Cardiac muscle cell (in vitro differentiated cells and primary cell): ENCODE measurements at regions not wholly inside any gene's neighbourhood (a gene's known extent, or its start where the extent isn't known, plus 50 kb on each side); places are given as distances from the start of the nearest gene placed in this dataset.

Source experiments
- DNase-seq, 2 donors: peaks; one replicate each; pipeline versions ENCODE4 v3.0.0 to v3.0.0-alpha.2; 2010 to 2017; ENCODE audit warnings: low read depth in 1 of 2, low spot score in 1 of 2
- H3K27ac ChIP-seq: fragments of 200-600 bp; sonication (generic); 2 replicates; pipeline ENCODE4 v1.5.1; 2016
- H3K27me3 ChIP-seq: fragments of 200-600 bp; sonication (generic); 2 replicates; pipeline ENCODE4 v1.6.0; 2016; ENCODE audit warnings: control low read depth
- H3K36me3 ChIP-seq: fragments of 200-600 bp; sonication (generic); 2 replicates; pipeline ENCODE4 v1.5.1; 2016; ENCODE audit warnings: control low read depth
- H3K4me1 ChIP-seq: fragments of 200-600 bp; sonication (generic); 2 replicates; pipeline ENCODE4 v1.8.1; 2017; ENCODE audit warnings: low read depth, mild to moderate bottlenecking, mixed run types
- H3K4me3 ChIP-seq: fragments of 200-600 bp; sonication (generic); 2 replicates; pipeline ENCODE4 v1.5.1; 2016; ENCODE audit warnings: mild to moderate bottlenecking
- H3K9me3 ChIP-seq: fragments of 200-600 bp; sonication (generic); 2 replicates; pipeline ENCODE4 v1.5.1; 2017; ENCODE audit warnings: low read depth, mild to moderate bottlenecking, control low read depth
- CTCF ChIP-seq: IDR thresholded peaks from 2 replicates; pipeline ENCODE4 v1.5.1; 2012; ENCODE audit warnings: low read depth, mild to moderate bottlenecking, low read length

- Histone ChIP-seq H3K4me1 (no peaks in the 10 kb centered on the region), H3K9me3 (no peaks in the 10 kb centered on the region), H3K27me3 (no peaks in the 10 kb centered on the region), H3K27ac (no peak overlapping the region), H3K4me3 (no peak overlapping the region), H3K36me3 (no peaks in the 10 kb centered on the region)
- no peak for TF ChIP-seq CTCF
- no peak for DNase-seq
These were observed 53.8 kb upstream of the MRPS22 start for GRCh38 chr3:139289860-139290524.

GRCh38 chr3:139291276-139292051 lies 52.4 kb upstream of the MRPS22 start:
- Histone ChIP-seq H3K27me3 (no peaks in the 10 kb centered on the region), H3K27ac (no peak overlapping the region)
- no peak for TF ChIP-seq CTCF

GRCh38 chr3:139292192-139292591 lies 51.6 kb upstream of the MRPS22 start:
- Histone ChIP-seq H3K4me1 (no peaks in the 10 kb centered on the region), H3K27ac (no peak overlapping the region), H3K36me3 (no peaks in the 10 kb centered on the region), H3K9me3 (no peaks in the 10 kb centered on the region), H3K4me3 (no peak overlapping the region), H3K27me3 (no peaks in the 10 kb centered on the region)
- no peak for TF ChIP-seq CTCF
- no peak for DNase-seq

More at GRCh38 chr3:139291276-139292051, 52.4 kb upstream of the MRPS22 start:
- H3K9me3 ChIP-seq: no peaks in the 10 kb centered on the region
- DNase-seq: no peak
- H3K4me3 ChIP-seq: no peak overlapping the region
- no peaks in the 10 kb centered on the region for H3K4me1 ChIP-seq
- no peaks in the 10 kb centered on the region for H3K36me3 ChIP-seq

GRCh38 chr3:139292711-139293664 lies 50.8 kb upstream of the MRPS22 start:
- no peaks in the 10 kb centered on the region for H3K9me3 ChIP-seq

More at GRCh38 chr3:139292711-139293664, 50.8 kb upstream of the MRPS22 start:
- no peak overlapping the region for H3K27ac ChIP-seq
- H3K4me1 ChIP-seq: no peaks in the 10 kb centered on the region
- DNase-seq: no peak
- no peaks in the 10 kb centered on the region for H3K27me3 ChIP-seq
- no peaks in the 10 kb centered on the region for H3K36me3 ChIP-seq
- H3K4me3 ChIP-seq: no peak overlapping the region
- TF ChIP-seq CTCF: no peak
